ENCODE measurements at regions not wholly inside any gene's neighbourhood (a gene's known extent, or its start where the extent isn't known, plus 50 kb on each side); places are given as distances from the start of the nearest gene placed in this dataset.
"Not testable (repeated sequence)": the region's sequence is repeated elsewhere in the genome, so short reads cannot be mapped to it uniquely, and the experiment has no call there.

GRCh38 chr11:109677231-109677630, 255.2 kb downstream of the C11orf87 start:
- no peak for DNase-seq (ENCODE audit: low spot score)

- DNase-seq (ENCODE audit: low spot score): no peak
These were observed 255.9 kb downstream of the C11orf87 start for GRCh38 chr11:109677876-109678275.

- DNase-seq (ENCODE audit: low spot score): peak; percentile 1
These were observed 258.1 kb downstream of the C11orf87 start for GRCh38 chr11:109680127-109680526.

- DNase-seq (ENCODE audit: low spot score): not testable (repeated sequence)
These were observed 260.8 kb downstream of the C11orf87 start for GRCh38 chr11:109682788-109683187.

GRCh38 chr11:109695696-109696095, 273.7 kb downstream of the C11orf87 start:
- peak; percentile 11 for DNase-seq (ENCODE audit: low spot score)

- DNase-seq (ENCODE audit: low spot score): peak; percentile 39
These were observed 274.4 kb downstream of the C11orf87 start for GRCh38 chr11:109696191-109696897.

- peak; percentile 14 for DNase-seq (ENCODE audit: low spot score)
These were observed 275.3 kb downstream of the C11orf87 start for GRCh38 chr11:109697140-109697843.

GRCh38 chr11:109698237-109698636, 276.2 kb downstream of the C11orf87 start:
- DNase-seq (ENCODE audit: low spot score): no peak

- DNase-seq (ENCODE audit: low spot score): no peak
These were observed 282.4 kb downstream of the C11orf87 start for GRCh38 chr11:109704432-109704831.

- DNase-seq (ENCODE audit: low spot score): no peak
These were observed 285.0 kb downstream of the C11orf87 start for GRCh38 chr11:109706945-109707344.

- DNase-seq (ENCODE audit: low spot score): no peak
These were observed 285.4 kb downstream of the C11orf87 start for GRCh38 chr11:109707411-109707810.

GRCh38 chr11:109708184-109708583, 286.2 kb downstream of the C11orf87 start:
- DNase-seq (ENCODE audit: low spot score): no peak

GRCh38 chr11:109714444-109714843, 292.5 kb downstream of the C11orf87 start:
- not testable (repeated sequence) for DNase-seq (ENCODE audit: low spot score)

- not testable (repeated sequence) for DNase-seq (ENCODE audit: low spot score)
These were observed 293.4 kb downstream of the C11orf87 start for GRCh38 chr11:109715424-109715823.

GRCh38 chr11:109726061-109726460, 304.1 kb downstream of the C11orf87 start:
- DNase-seq (ENCODE audit: low spot score): no peak

GRCh38 chr11:109728056-109728455, 306.1 kb downstream of the C11orf87 start:
- peak; percentile 69 for DNase-seq (ENCODE audit: low spot score)

GRCh38 chr11:109729761-109730160, 307.8 kb downstream of the C11orf87 start:
- no peak for DNase-seq (ENCODE audit: low spot score)

GRCh38 chr11:109730669-109731068, 308.7 kb downstream of the C11orf87 start:
- DNase-seq (ENCODE audit: low spot score): no peak

- DNase-seq (ENCODE audit: low spot score): no peak
These were observed 309.5 kb downstream of the C11orf87 start for GRCh38 chr11:109731451-109731850.

- peak; percentile 35 for DNase-seq (ENCODE audit: low spot score)
These were observed 311.3 kb downstream of the C11orf87 start for GRCh38 chr11:109733245-109733644.

- DNase-seq (ENCODE audit: low spot score): no peak
These were observed 312.6 kb downstream of the C11orf87 start for GRCh38 chr11:109734566-109734965.

GRCh38 chr11:109735128-109735527, 313.1 kb downstream of the C11orf87 start:
- DNase-seq (ENCODE audit: low spot score): no peak

- DNase-seq (ENCODE audit: low spot score): peak; percentile 1
These were observed 317.4 kb downstream of the C11orf87 start for GRCh38 chr11:109739379-109739778.
